NOMO-1 treated with DMSO at 0.1 percent for 48 hours (cell line): ENCODE measurements at regions not wholly inside any gene's neighbourhood (a gene's known extent, or its start where the extent isn't known, plus 50 kb on each side); places are given as distances from the start of the nearest gene placed in this dataset.
"Not testable (repeated sequence)": the region's sequence is repeated elsewhere in the genome, so short reads cannot be mapped to it uniquely, and the experiment has no call there.

Experiments
- DNase-seq: peaks from one replicate; lab custom pipeline; 2025; ENCODE audit not compliant: unreplicated experiment; lab: John Stamatoyannopoulos, UW

- peak; percentile 39 for DNase-seq
Measured at GRCh38 chr2:13652531-13653313, 936.0 kb downstream of the TRIB2 start.

- DNase-seq: no peak
Measured at GRCh38 chr2:13654416-13654815, 937.7 kb downstream of the TRIB2 start.

GRCh38 chr2:13660231-13660630 is 943.5 kb downstream of the TRIB2 start:
- no peak for DNase-seq

- DNase-seq: no peak
Measured at GRCh38 chr2:13662055-13662454, 945.3 kb downstream of the TRIB2 start.

GRCh38 chr2:13666582-13667414 is 950.1 kb downstream of the TRIB2 start:
- peak; percentile 86 for DNase-seq

GRCh38 chr2:13667415-13667757 is 950.6 kb downstream of the TRIB2 start:
- DNase-seq: no peak

- DNase-seq: no peak
Measured at GRCh38 chr2:13669607-13670006, 952.9 kb downstream of the TRIB2 start.

- not testable (repeated sequence) for DNase-seq
Measured at GRCh38 chr2:13673821-13674220, 957.1 kb downstream of the TRIB2 start.

GRCh38 chr2:13676269-13676668 is 956.2 kb upstream of the LRATD1 start:
- DNase-seq: peak; percentile 35

GRCh38 chr2:13681936-13682335 is 950.6 kb upstream of the LRATD1 start:
- peak; percentile 72 for DNase-seq

- no peak for DNase-seq
Measured at GRCh38 chr2:13682540-13683272, 949.8 kb upstream of the LRATD1 start.

GRCh38 chr2:13686262-13686661 is 946.3 kb upstream of the LRATD1 start:
- peak; percentile 4 for DNase-seq

- DNase-seq: no peak
Measured at GRCh38 chr2:13694673-13695072, 937.8 kb upstream of the LRATD1 start.

GRCh38 chr2:13696601-13697000 is 935.9 kb upstream of the LRATD1 start:
- DNase-seq: no peak

- no peak for DNase-seq
Measured at GRCh38 chr2:13698847-13699246, 933.7 kb upstream of the LRATD1 start.

- DNase-seq: not testable (repeated sequence)
Measured at GRCh38 chr2:13699939-13700338, 932.6 kb upstream of the LRATD1 start.

GRCh38 chr2:13711154-13711553 is 921.4 kb upstream of the LRATD1 start:
- no peak for DNase-seq

GRCh38 chr2:13714466-13714865 is 918.1 kb upstream of the LRATD1 start:
- no peak for DNase-seq

GRCh38 chr2:13725945-13726344 is 906.6 kb upstream of the LRATD1 start:
- DNase-seq: no peak

- no peak for DNase-seq
Measured at GRCh38 chr2:13745330-13745729, 887.2 kb upstream of the LRATD1 start.

GRCh38 chr2:13751955-13752354 is 880.6 kb upstream of the LRATD1 start:
- no peak for DNase-seq

GRCh38 chr2:13758412-13758811 is 874.1 kb upstream of the LRATD1 start:
- DNase-seq: peak; percentile 87
